HFFc6 (cell line): ENCODE measurements at regions not wholly inside any gene's neighbourhood (a gene's known extent, or its start where the extent isn't known, plus 50 kb on each side); places are given as distances from the start of the nearest gene placed in this dataset.

Source experiments
- DNase-seq: peaks from one replicate; pipeline ENCODE4 v3.0.0-alpha.2; 2018
- H3K27ac Mint-ChIP-seq: 2 replicates; pipeline ENCODE4 v1.8.0; 2020; ENCODE audit warnings: mild to moderate bottlenecking, mixed read lengths
- H3K27me3 Mint-ChIP-seq: 2 replicates; pipeline ENCODE4 v1.8.0; 2021; ENCODE audit warnings: mild to moderate bottlenecking, moderate library complexity, mixed read lengths; ENCODE audit not compliant: insufficient read depth
- H3K36me3 Mint-ChIP-seq: 2 replicates; pipeline ENCODE4 v1.8.0; 2021; ENCODE audit warnings: low read depth, mixed read lengths
- H3K4me1 Mint-ChIP-seq: 2 replicates; pipeline ENCODE4 v1.8.0; 2020; ENCODE audit warnings: low read depth, mixed read lengths
- H3K4me3 Mint-ChIP-seq: 2 replicates; pipeline ENCODE4 v1.8.0; 2020; ENCODE audit warnings: mild to moderate bottlenecking, moderate library complexity, mixed read lengths
- H3K9me3 Mint-ChIP-seq: 2 replicates; pipeline ENCODE4 v1.8.0; 2020; ENCODE audit warnings: mild to moderate bottlenecking, mixed read lengths
- CTCF ChIP-seq: fragments of 200-600 bp; sonication (generic); IDR thresholded peaks from 2 replicates; pipeline ENCODE4 v1.5.0; 2021; ENCODE audit warnings: antibody characterized with exemption, mild to moderate bottlenecking

DNA sequence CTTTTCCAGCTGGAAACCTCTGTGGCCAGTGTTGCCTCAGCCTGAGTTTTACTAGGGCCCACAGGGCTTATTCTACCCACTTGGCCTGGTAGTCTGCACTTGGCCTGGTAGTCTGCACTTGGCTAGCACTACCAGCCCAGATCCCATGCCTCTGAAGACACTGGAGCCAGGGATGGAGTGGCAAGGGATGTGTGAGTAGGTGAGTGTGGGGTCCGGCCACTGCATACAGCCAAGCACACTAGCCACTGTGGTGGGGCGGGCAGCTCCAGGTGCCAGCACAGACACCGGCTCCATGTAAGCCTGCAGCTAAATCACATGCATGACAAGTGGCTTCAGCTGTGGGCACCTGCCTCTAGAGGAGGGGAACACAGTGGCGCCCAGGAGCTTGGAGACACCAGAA lies 63.4 kb upstream of the NAV3 start:
- Mint-ChIP-seq H3K4me1 (no peaks in the 10 kb centered on the region), H3K36me3 (no peaks in the 10 kb centered on the region), H3K27me3 (no peaks in the 10 kb centered on the region), H3K9me3 (peaks cover 5% of the 10 kb centered on the region), H3K27ac (no peak overlapping the region), H3K4me3 (no peak overlapping the region)
- no peak for TF ChIP-seq CTCF
- DNase-seq: no peak

DNA sequence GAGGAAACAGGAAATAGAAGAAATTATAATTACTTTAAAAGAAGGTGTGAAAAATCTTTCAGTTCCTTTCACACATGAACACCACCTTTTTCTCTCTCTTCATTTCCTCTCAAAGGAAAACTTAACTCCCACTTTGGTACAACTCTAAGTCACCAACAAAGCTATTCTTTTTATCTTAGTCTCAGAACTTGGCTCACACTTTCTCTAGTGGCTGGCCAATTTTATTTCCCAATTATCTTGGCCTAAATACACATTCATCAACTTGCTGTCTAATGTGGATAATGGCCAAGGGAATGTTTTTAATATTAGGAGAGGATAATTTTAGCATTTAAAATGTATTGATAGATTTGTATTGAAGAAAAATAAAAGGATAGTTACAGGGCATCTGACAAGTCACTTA lies 64.5 kb upstream of the NAV3 start:
- H3K36me3 Mint-ChIP-seq: no peaks in the 10 kb centered on the region

GRCh38 chr12:77761286-77761685 lies 69.4 kb upstream of the NAV3 start:
- no peaks in the 10 kb centered on the region for H3K36me3 Mint-ChIP-seq
- DNase-seq: no peak
- no peak overlapping the region for H3K4me3 Mint-ChIP-seq
- H3K27me3 Mint-ChIP-seq: no peaks in the 10 kb centered on the region; the same call in 1 of the 2 replicates
- no peak overlapping the region for H3K27ac Mint-ChIP-seq
- no peak for TF ChIP-seq CTCF
- no peaks in the 10 kb centered on the region for H3K4me1 Mint-ChIP-seq
- H3K9me3 Mint-ChIP-seq: no peaks in the 10 kb centered on the region

More for the DNA sequence above, 64.5 kb upstream of the NAV3 start:
- TF ChIP-seq CTCF: no peak
- Mint-ChIP-seq H3K4me1 (no peaks in the 10 kb centered on the region), H3K4me3 (no peak overlapping the region), H3K27me3 (no peaks in the 10 kb centered on the region), H3K27ac (no peak overlapping the region), H3K9me3 (peaks cover 5% of the 10 kb centered on the region)
- DNase-seq: no peak

GRCh38 chr12:77760271-77761025 lies 70.2 kb upstream of the NAV3 start:
- Mint-ChIP-seq H3K4me1 (no peaks in the 10 kb centered on the region), H3K27me3 (peaks cover 3% of the 10 kb centered on the region; the same call in 1 of the 2 replicates), H3K4me3 (no peak overlapping the region), H3K9me3 (no peaks in the 10 kb centered on the region), H3K36me3 (no peaks in the 10 kb centered on the region), H3K27ac (no peak overlapping the region)
- DNase-seq: no peak
- TF ChIP-seq CTCF: no peak

DNA sequence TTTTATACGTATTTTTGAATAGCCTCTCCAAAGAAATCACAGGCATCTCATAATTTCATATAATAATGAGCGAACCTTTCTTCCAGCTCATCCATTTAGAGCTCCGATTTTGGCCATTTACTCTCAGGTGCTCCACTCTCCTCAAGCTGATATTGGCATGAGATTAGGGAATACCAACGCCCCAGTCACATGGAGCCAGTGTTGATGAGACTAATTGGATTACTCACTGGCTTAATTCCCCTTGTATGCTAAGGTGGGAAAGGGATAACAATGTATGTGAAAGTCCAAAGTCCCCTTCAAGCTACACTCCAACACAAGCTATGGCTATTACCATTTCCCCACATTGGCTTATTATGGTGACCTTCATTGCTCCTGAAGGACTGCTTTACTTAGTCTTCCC lies 76.6 kb upstream of the NAV3 start:
- TF ChIP-seq CTCF: no peak
- H3K36me3 Mint-ChIP-seq: no peaks in the 10 kb centered on the region
- no peak overlapping the region for H3K4me3 Mint-ChIP-seq
- H3K27ac Mint-ChIP-seq: no peak overlapping the region
- peaks cover 7% of the 10 kb centered on the region; the same call in 1 of the 2 replicates for H3K27me3 Mint-ChIP-seq
- DNase-seq: no peak
- H3K4me1 Mint-ChIP-seq: peaks cover 5% of the 10 kb centered on the region; the same call in 1 of the 2 replicates
- no peaks in the 10 kb centered on the region for H3K9me3 Mint-ChIP-seq
